ENCODE measurements at regions not wholly inside any gene's neighbourhood (a gene's known extent, or its start where the extent isn't known, plus 50 kb on each side); places are given as distances from the start of the nearest gene placed in this dataset.
"Not testable (repeated sequence)": the region's sequence is repeated elsewhere in the genome, so short reads cannot be mapped to it uniquely, and the experiment has no call there.

- Histone ChIP-seq H3K27ac (ENCODE audit: low read depth, low read length, severe bottlenecking) (no peak overlapping the region), H3K36me3 (ENCODE audit: control insufficient read depth, insufficient read depth, low read length) (no peaks in the 10 kb centered on the region), H3K4me3 (ENCODE audit: extremely low read depth, insufficient read depth, low read length, poor library complexity, severe bottlenecking) (no peak overlapping the region), H3K4me1 (ENCODE audit: control insufficient read depth, insufficient read depth, low read length, poor library complexity, severe bottlenecking) (no peaks in the 10 kb centered on the region), H3K9me3 (ENCODE audit: control insufficient read depth, low read length) (peaks cover 6% of the 10 kb centered on the region)
- WGBS, 2 experiments (ENCODE audit: insufficient coverage in 2 of 2), result 88 to 100% methylated on average over 1 of the region's 1 CpG
Measured at GRCh38 chr2:7752291-7752690, 835.1 kb downstream of the RNF144A start.

GRCh38 chr2:7753777-7754176 lies 836.6 kb downstream of the RNF144A start:
- Histone ChIP-seq H3K4me1 (ENCODE audit: control insufficient read depth, insufficient read depth, low read length, poor library complexity, severe bottlenecking) (no peaks in the 10 kb centered on the region), H3K36me3 (ENCODE audit: control insufficient read depth, insufficient read depth, low read length) (no peaks in the 10 kb centered on the region), H3K4me3 (ENCODE audit: extremely low read depth, insufficient read depth, low read length, poor library complexity, severe bottlenecking) (no peak overlapping the region), H3K9me3 (ENCODE audit: control insufficient read depth, low read length) (peaks cover 6% of the 10 kb centered on the region), H3K27ac (ENCODE audit: low read depth, low read length, severe bottlenecking) (no peak overlapping the region)

- H3K4me1 ChIP-seq (ENCODE audit: control insufficient read depth, insufficient read depth, low read length, poor library complexity, severe bottlenecking), result no peaks in the 10 kb centered on the region
- no peak overlapping the region for H3K27ac ChIP-seq (ENCODE audit: low read depth, low read length, severe bottlenecking)
- no peak overlapping the region for H3K4me3 ChIP-seq (ENCODE audit: extremely low read depth, insufficient read depth, low read length, poor library complexity, severe bottlenecking)
- 95% methylated on average over 3 to 4 of the region's 5 CpGs for whole genome bisulfite sequencing, 2 experiments (ENCODE audit: insufficient coverage in 2 of 2)
- H3K9me3 ChIP-seq (ENCODE audit: control insufficient read depth, low read length), result peaks cover 6% of the 10 kb centered on the region
- H3K36me3 ChIP-seq (ENCODE audit: control insufficient read depth, insufficient read depth, low read length), result no peaks in the 10 kb centered on the region
Measured at GRCh38 chr2:7755879-7756278, 838.7 kb downstream of the RNF144A start.

- Histone ChIP-seq H3K4me1 (ENCODE audit: control insufficient read depth, insufficient read depth, low read length, poor library complexity, severe bottlenecking) (no peaks in the 10 kb centered on the region), H3K27ac (ENCODE audit: low read depth, low read length, severe bottlenecking) (no peak overlapping the region), H3K4me3 (ENCODE audit: extremely low read depth, insufficient read depth, low read length, poor library complexity, severe bottlenecking) (no peak overlapping the region), H3K9me3 (ENCODE audit: control insufficient read depth, low read length) (peaks cover 7% of the 10 kb centered on the region), H3K36me3 (ENCODE audit: control insufficient read depth, insufficient read depth, low read length) (no peaks in the 10 kb centered on the region)
- 80 to 100% methylated on average over 1 of the region's 3 CpGs for WGBS, 2 experiments (ENCODE audit: insufficient coverage in 2 of 2)
Measured at GRCh38 chr2:7758073-7758759, 841.0 kb downstream of the RNF144A start.

GRCh38 chr2:7759898-7760297 lies 842.7 kb downstream of the RNF144A start:
- WGBS, 2 experiments (ENCODE audit: insufficient coverage in 2 of 2), result 85 to 95% methylated on average over 2 to 3 of the region's 3 CpGs
- no peaks in the 10 kb centered on the region for H3K4me1 ChIP-seq (ENCODE audit: control insufficient read depth, insufficient read depth, low read length, poor library complexity, severe bottlenecking)
- H3K9me3 ChIP-seq (ENCODE audit: control insufficient read depth, low read length), result peaks cover 17% of the 10 kb centered on the region
- no peak overlapping the region for H3K27ac ChIP-seq (ENCODE audit: low read depth, low read length, severe bottlenecking)
- H3K36me3 ChIP-seq (ENCODE audit: control insufficient read depth, insufficient read depth, low read length), result no peaks in the 10 kb centered on the region
- H3K4me3 ChIP-seq (ENCODE audit: extremely low read depth, insufficient read depth, low read length, poor library complexity, severe bottlenecking), result no peak overlapping the region

- not testable (repeated sequence) for H3K4me1 ChIP-seq (ENCODE audit: control insufficient read depth, insufficient read depth, low read length, poor library complexity, severe bottlenecking); H3K36me3 ChIP-seq (ENCODE audit: control insufficient read depth, insufficient read depth, low read length); H3K4me3 ChIP-seq (ENCODE audit: extremely low read depth, insufficient read depth, low read length, poor library complexity, severe bottlenecking); H3K27ac ChIP-seq (ENCODE audit: low read depth, low read length, severe bottlenecking)
- 92 to 100% methylated on average over 1 to 3 of the region's 3 CpGs for WGBS, 2 experiments (ENCODE audit: insufficient coverage in 2 of 2)
- H3K9me3 ChIP-seq (ENCODE audit: control insufficient read depth, low read length), result peaks cover 17% of the 10 kb centered on the region
Measured at GRCh38 chr2:7763418-7763817, 846.2 kb downstream of the RNF144A start.

- 100% methylated on average over 1 of the region's 1 CpG; no CpG with 5 or more reads in 1 of the 2 experiments for WGBS, 2 experiments (ENCODE audit: insufficient coverage in 2 of 2)
- no peak overlapping the region for H3K27ac ChIP-seq (ENCODE audit: low read depth, low read length, severe bottlenecking)
- peaks cover 17% of the 10 kb centered on the region for H3K9me3 ChIP-seq (ENCODE audit: control insufficient read depth, low read length)
- H3K4me1 ChIP-seq (ENCODE audit: control insufficient read depth, insufficient read depth, low read length, poor library complexity, severe bottlenecking), result no peaks in the 10 kb centered on the region
- H3K4me3 ChIP-seq (ENCODE audit: extremely low read depth, insufficient read depth, low read length, poor library complexity, severe bottlenecking), result no peak overlapping the region
- no peaks in the 10 kb centered on the region for H3K36me3 ChIP-seq (ENCODE audit: control insufficient read depth, insufficient read depth, low read length)
Measured at GRCh38 chr2:7765236-7765635, 848.0 kb downstream of the RNF144A start.

GRCh38 chr2:7766088-7766722 lies 849.0 kb downstream of the RNF144A start:
- Histone ChIP-seq H3K4me3 (ENCODE audit: extremely low read depth, insufficient read depth, low read length, poor library complexity, severe bottlenecking) (no peak overlapping the region), H3K36me3 (ENCODE audit: control insufficient read depth, insufficient read depth, low read length) (no peaks in the 10 kb centered on the region), H3K9me3 (ENCODE audit: control insufficient read depth, low read length) (peaks cover 17% of the 10 kb centered on the region), H3K4me1 (ENCODE audit: control insufficient read depth, insufficient read depth, low read length, poor library complexity, severe bottlenecking) (no peaks in the 10 kb centered on the region), H3K27ac (ENCODE audit: low read depth, low read length, severe bottlenecking) (no peak overlapping the region)
- 97 to 98% methylated on average over 5 to 6 of the region's 8 CpGs for WGBS, 2 experiments (ENCODE audit: insufficient coverage in 2 of 2)

- Histone ChIP-seq H3K36me3 (ENCODE audit: control insufficient read depth, insufficient read depth, low read length) (no peaks in the 10 kb centered on the region), H3K27ac (ENCODE audit: low read depth, low read length, severe bottlenecking) (no peak overlapping the region), H3K4me3 (ENCODE audit: extremely low read depth, insufficient read depth, low read length, poor library complexity, severe bottlenecking) (no peak overlapping the region), H3K9me3 (ENCODE audit: control insufficient read depth, low read length) (peaks cover 17% of the 10 kb centered on the region), H3K4me1 (ENCODE audit: control insufficient read depth, insufficient read depth, low read length, poor library complexity, severe bottlenecking) (no peaks in the 10 kb centered on the region)
- WGBS, 2 experiments (ENCODE audit: insufficient coverage in 2 of 2), result 97% methylated on average over 26 of the region's 26 CpGs
Measured at GRCh38 chr2:7766978-7767565, 849.9 kb downstream of the RNF144A start.

GRCh38 chr2:7767902-7768301 lies 850.7 kb downstream of the RNF144A start:
- Histone ChIP-seq H3K9me3 (ENCODE audit: control insufficient read depth, low read length) (peaks cover 17% of the 10 kb centered on the region), H3K36me3 (ENCODE audit: control insufficient read depth, insufficient read depth, low read length) (no peaks in the 10 kb centered on the region), H3K4me1 (ENCODE audit: control insufficient read depth, insufficient read depth, low read length, poor library complexity, severe bottlenecking) (no peaks in the 10 kb centered on the region), H3K4me3 (ENCODE audit: extremely low read depth, insufficient read depth, low read length, poor library complexity, severe bottlenecking) (no peak overlapping the region), H3K27ac (ENCODE audit: low read depth, low read length, severe bottlenecking) (no peak overlapping the region)
- WGBS, 2 experiments (ENCODE audit: insufficient coverage in 2 of 2), result 82 to 91% methylated on average over 4 of the region's 4 CpGs

- Histone ChIP-seq H3K9me3 (ENCODE audit: control insufficient read depth, low read length) (no peaks in the 10 kb centered on the region), H3K36me3 (ENCODE audit: control insufficient read depth, insufficient read depth, low read length) (no peaks in the 10 kb centered on the region), H3K4me1 (ENCODE audit: control insufficient read depth, insufficient read depth, low read length, poor library complexity, severe bottlenecking) (no peaks in the 10 kb centered on the region), H3K4me3 (ENCODE audit: extremely low read depth, insufficient read depth, low read length, poor library complexity, severe bottlenecking) (no peak overlapping the region), H3K27ac (ENCODE audit: low read depth, low read length, severe bottlenecking) (no peak overlapping the region)
- WGBS, 2 experiments (ENCODE audit: insufficient coverage in 2 of 2), result 91 to 99% methylated on average over 5 of the region's 5 CpGs
Measured at GRCh38 chr2:7771781-7772180, 854.6 kb downstream of the RNF144A start.

Data from mesodermal cell (in vitro differentiated cells).